ENCODE measurements at regions not wholly inside any gene's neighbourhood (a gene's known extent, or its start where the extent isn't known, plus 50 kb on each side); places are given as distances from the start of the nearest gene placed in this dataset.

GRCh38 chr5:128641861-128642260 lies 103.8 kb upstream of the FBN2 start:
- 83 to 93% methylated on average over 1 of the region's 1 CpG for whole genome bisulfite sequencing, 2 donors
- DNase-seq: no peak
- Histone ChIP-seq H3K4me3 (no peak overlapping the region), H3K27me3 (no peaks in the 10 kb centered on the region), H3K9me3 (no peaks in the 10 kb centered on the region), H3K4me1 (no peaks in the 10 kb centered on the region), H3K36me3 (no peaks in the 10 kb centered on the region), H3K27ac (no peak overlapping the region)
- intact Hi-C loops (cut with DNase I): no loop called here
- TF ChIP-seq CTCF (IDR thresholded peaks at IDR 0.05) (no peak), EP300 (IDR thresholded peaks at IDR 0.05) (no peak), POLR2A (IDR thresholded peaks at IDR 0.05) (no peak), POLR2AphosphoS5 (IDR thresholded peaks at IDR 0.05) (no peak)

GRCh38 chr5:128644863-128645262 lies 106.8 kb upstream of the FBN2 start:
- WGBS, 2 donors: 49 to 61% methylated on average over 4 of the region's 4 CpGs
- DNase-seq: no peak
- no peaks in the 10 kb centered on the region for H3K4me1 ChIP-seq
- H3K4me3 ChIP-seq: no peak overlapping the region
- H3K27ac ChIP-seq: no peak overlapping the region
- H3K27me3 ChIP-seq: no peaks in the 10 kb centered on the region
- intact Hi-C loops (cut with DNase I): no loop called here
- no peaks in the 10 kb centered on the region for H3K36me3 ChIP-seq
- H3K9me3 ChIP-seq: no peaks in the 10 kb centered on the region
- TF ChIP-seq POLR2AphosphoS5 (IDR thresholded peaks at IDR 0.05) (no peak), POLR2A (IDR thresholded peaks at IDR 0.05) (no peak), EP300 (IDR thresholded peaks at IDR 0.05) (no peak), CTCF (IDR thresholded peaks at IDR 0.05) (no peak)

- intact Hi-C loops (cut with DNase I): no loop called here
- WGBS, 2 donors: 73 to 84% methylated on average over 1 of the region's 1 CpG
Observed at GRCh38 chr5:128645581-128645980, 107.5 kb upstream of the FBN2 start.

DNA sequence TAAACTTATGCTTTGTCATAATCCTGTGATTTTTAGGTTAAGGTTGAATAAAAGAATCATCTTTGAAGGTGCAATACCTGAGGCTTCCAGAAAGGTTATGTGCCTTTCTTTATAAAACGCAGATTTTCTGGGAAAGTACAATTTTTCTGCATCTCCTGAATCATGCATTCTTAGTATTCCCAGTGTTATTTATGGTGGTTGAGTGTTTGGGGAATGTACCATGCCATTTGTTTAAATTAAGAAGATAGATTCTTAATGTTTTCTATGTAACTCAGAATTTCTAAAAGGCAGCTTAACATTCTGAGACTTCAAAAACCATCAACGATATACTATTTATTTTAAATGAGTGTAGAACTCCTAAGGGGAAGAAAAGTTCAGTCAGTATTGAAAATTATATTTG lies 108.1 kb upstream of the FBN2 start:
- WGBS, 2 donors: 70 to 83% methylated on average over 2 of the region's 2 CpGs
- no peak for TF ChIP-seq EP300 (IDR thresholded peaks at IDR 0.05)
- no peak for TF ChIP-seq POLR2A (IDR thresholded peaks at IDR 0.05)
- no peak for TF ChIP-seq POLR2AphosphoS5 (IDR thresholded peaks at IDR 0.05)
- TF ChIP-seq CTCF (IDR thresholded peaks at IDR 0.05): no peak
- no peak for DNase-seq
- no peaks in the 10 kb centered on the region for H3K4me1 ChIP-seq
- intact Hi-C loops (cut with DNase I): no loop called here
- H3K4me3 ChIP-seq: no peak overlapping the region
- no peaks in the 10 kb centered on the region for H3K9me3 ChIP-seq
- no peak overlapping the region for H3K27ac ChIP-seq
- H3K36me3 ChIP-seq: no peaks in the 10 kb centered on the region
- H3K27me3 ChIP-seq: no peaks in the 10 kb centered on the region

More at GRCh38 chr5:128645581-128645980, 107.5 kb upstream of the FBN2 start:
- H3K36me3 ChIP-seq: no peaks in the 10 kb centered on the region
- no peak overlapping the region for H3K4me3 ChIP-seq
- no peaks in the 10 kb centered on the region for H3K4me1 ChIP-seq
- no peak overlapping the region for H3K27ac ChIP-seq
- TF ChIP-seq EP300 (IDR thresholded peaks at IDR 0.05): no peak
- no peak for TF ChIP-seq POLR2AphosphoS5 (IDR thresholded peaks at IDR 0.05)
- TF ChIP-seq CTCF (IDR thresholded peaks at IDR 0.05): no peak
- no peak for TF ChIP-seq POLR2A (IDR thresholded peaks at IDR 0.05)
- no peak for DNase-seq
- H3K27me3 ChIP-seq: no peaks in the 10 kb centered on the region
- no peaks in the 10 kb centered on the region for H3K9me3 ChIP-seq

- Histone ChIP-seq H3K27me3 (no peaks in the 10 kb centered on the region), H3K27ac (no peak overlapping the region), H3K9me3 (no peaks in the 10 kb centered on the region), H3K4me1 (no peaks in the 10 kb centered on the region), H3K4me3 (no peak overlapping the region), H3K36me3 (no peaks in the 10 kb centered on the region)
- intact Hi-C loops (cut with DNase I): no loop called here
- no peak for DNase-seq
- TF ChIP-seq POLR2A (IDR thresholded peaks at IDR 0.05): no peak
Observed at GRCh38 chr5:128649192-128649591, 111.1 kb upstream of the FBN2 start.
